KMS-11 (cell line): ENCODE measurements at regions not wholly inside any gene's neighbourhood (a gene's known extent, or its start where the extent isn't known, plus 50 kb on each side); places are given as distances from the start of the nearest gene placed in this dataset.

Source experiments
- H2AFZ ChIP-seq: fragments of 200-600 bp; sonication (generic); 2 replicates; pipeline ENCODE4 v1.6.1; 2016; ENCODE audit warnings: antibody characterized with exemption, mixed run types, low read depth
- H3K27ac ChIP-seq: fragments of 200-600 bp; sonication (generic); 2 replicates; pipeline ENCODE4 v1.6.1; 2016; ENCODE audit warnings: mild to moderate bottlenecking, mixed run types
- H3K27me3 ChIP-seq: fragments of 200-600 bp; sonication (generic); 2 replicates; pipeline ENCODE4 v1.6.1; 2017; ENCODE audit warnings: mild to moderate bottlenecking, low read depth, mixed run types, moderate library complexity; ENCODE audit not compliant: insufficient read depth
- H3K36me3 ChIP-seq: fragments of 200-600 bp; sonication (generic); 2 replicates; pipeline ENCODE4 v1.6.1; 2017; ENCODE audit warnings: mild to moderate bottlenecking, mixed run types; ENCODE audit not compliant: insufficient read depth
- H3K4me1 ChIP-seq: fragments of 200-600 bp; sonication (generic); 2 replicates; pipeline ENCODE4 v1.6.1; 2016; ENCODE audit warnings: mild to moderate bottlenecking, low read depth, mixed run types; ENCODE audit not compliant: poor library complexity, severe bottlenecking
- H3K4me2 ChIP-seq: fragments of 200-600 bp; sonication (generic); 2 replicates; pipeline ENCODE4 v1.7.0; 2016; ENCODE audit warnings: mild to moderate bottlenecking, mixed run types
- H3K4me3 ChIP-seq: fragments of 200-600 bp; sonication (generic); IDR thresholded peaks from 2 replicates; pipeline ENCODE4 v1.6.1; 2017; ENCODE audit warnings: low read depth, low read length, mixed read lengths; ENCODE audit not compliant: insufficient read depth
- H3K79me2 ChIP-seq: fragments of 200-600 bp; sonication (generic); 2 replicates; pipeline ENCODE4 v1.6.1; 2016; ENCODE audit warnings: low read depth, mixed run types; ENCODE audit not compliant: insufficient read depth
- H3K9ac ChIP-seq: fragments of 200-600 bp; sonication (generic); 2 replicates; pipeline ENCODE4 v1.6.1; 2016; ENCODE audit warnings: mild to moderate bottlenecking, mixed run types
- H4K20me1 ChIP-seq: fragments of 200-600 bp; sonication (generic); 2 replicates; pipeline ENCODE4 v1.6.1; 2016; ENCODE audit warnings: mild to moderate bottlenecking, mixed run types; ENCODE audit not compliant: insufficient read depth
- CTCF ChIP-seq: fragments of 200-600 bp; sonication (generic); conservative IDR thresholded peaks from 2 replicates; pipeline ENCODE4 v1.6.1; 2017; ENCODE audit warnings: low read depth, mild to moderate bottlenecking, antibody characterized with exemption, low read length, moderate library complexity, mixed read lengths

- Histone ChIP-seq H3K79me2 (no peaks in the 10 kb centered on the region), H3K36me3 (no peaks in the 10 kb centered on the region), H3K9ac (no peak overlapping the region), H3K4me3 (no peak overlapping the region), H3K27ac (no peak overlapping the region), H3K4me1 (no peaks in the 10 kb centered on the region), H2AFZ (no peak overlapping the region), H4K20me1 (no peaks in the 10 kb centered on the region), H3K27me3 (no peaks in the 10 kb centered on the region), H3K4me2 (no peak overlapping the region)
- TF ChIP-seq CTCF = no peak
These were observed 111.2 kb upstream of the TMEM72 start for GRCh38 chr10:44799966-44800365.

DNA sequence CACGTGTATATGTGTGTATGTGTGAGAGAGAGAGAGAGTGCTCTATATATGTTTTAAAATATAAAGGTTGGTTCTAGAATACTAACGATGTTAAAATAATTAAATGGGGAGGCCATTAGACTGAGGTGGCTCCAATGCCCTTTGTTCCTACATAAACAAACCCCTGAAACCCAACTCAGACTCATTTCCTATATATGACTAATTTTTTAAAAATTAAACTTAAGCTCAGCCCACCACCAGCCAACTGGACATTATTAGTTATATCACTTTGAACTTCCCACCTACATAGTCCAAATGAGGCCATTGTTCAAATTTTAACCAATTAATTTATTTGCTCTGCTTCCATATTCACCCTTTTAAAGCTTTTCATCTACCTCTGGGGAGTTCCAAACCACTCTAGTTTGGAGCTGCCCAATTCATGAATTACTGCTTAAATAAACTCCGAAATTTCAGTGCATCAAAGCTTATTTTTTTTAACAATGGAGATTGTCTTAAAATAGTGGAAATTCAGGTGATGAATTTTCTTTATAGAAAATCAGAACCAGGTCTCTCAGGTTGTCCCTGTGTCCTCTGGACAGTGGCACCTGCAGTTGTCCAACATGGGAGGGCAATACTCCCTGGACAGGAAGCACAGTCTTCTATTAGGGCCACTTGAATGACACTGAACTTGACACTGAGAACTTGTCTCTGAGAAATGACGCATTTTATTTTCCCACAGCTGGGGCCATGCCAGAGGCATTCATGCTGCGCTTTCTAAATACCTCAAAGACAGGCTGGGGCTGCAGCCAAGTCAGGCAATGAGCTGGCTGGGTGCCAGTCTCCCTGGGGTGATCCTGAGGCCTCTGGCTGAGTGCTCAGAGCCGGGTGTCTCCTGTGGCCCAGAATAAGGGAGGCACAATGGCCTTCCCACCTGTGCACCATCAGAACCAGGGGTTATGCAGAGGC, 109.5 kb upstream of the TMEM72 start:
- TF ChIP-seq CTCF = no peak
- Histone ChIP-seq H3K79me2 (no peaks in the 10 kb centered on the region), H3K27me3 (no peaks in the 10 kb centered on the region), H3K27ac (no peak overlapping the region), H3K36me3 (no peaks in the 10 kb centered on the region), H3K4me1 (no peaks in the 10 kb centered on the region), H2AFZ (no peak overlapping the region), H3K4me3 (no peak overlapping the region), H3K9ac (no peak overlapping the region), H4K20me1 (no peaks in the 10 kb centered on the region), H3K4me2 (no peak overlapping the region)

DNA sequence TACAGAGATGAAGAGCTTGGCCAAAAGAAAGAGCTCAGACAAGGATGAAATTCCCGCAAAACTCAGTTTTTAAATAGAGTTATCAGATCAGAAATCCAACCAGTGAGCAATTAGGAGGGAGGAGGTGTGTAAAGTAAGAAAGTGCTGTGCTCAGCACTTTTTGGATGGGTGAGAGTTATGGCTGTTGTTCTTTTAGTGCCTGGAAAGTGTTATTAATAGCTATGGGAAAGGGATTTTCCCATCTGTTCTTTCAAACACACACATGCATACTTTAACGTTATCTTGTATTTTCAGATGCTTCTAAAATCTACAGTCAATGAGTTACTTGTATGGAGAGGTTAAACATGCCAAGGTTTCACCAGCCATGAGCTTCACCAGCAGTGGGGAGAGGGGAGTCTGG, 107.3 kb upstream of the TMEM72 start:
- H3K4me2 ChIP-seq = no peak overlapping the region
- TF ChIP-seq CTCF = no peak
- no peaks in the 10 kb centered on the region; the same call in 1 of the 2 replicates for H3K36me3 ChIP-seq
- no peak overlapping the region for H3K9ac ChIP-seq
- no peaks in the 10 kb centered on the region for H3K79me2 ChIP-seq
- no peaks in the 10 kb centered on the region for H3K27me3 ChIP-seq
- no peak overlapping the region for H3K4me3 ChIP-seq
- no peaks in the 10 kb centered on the region for H4K20me1 ChIP-seq
- H3K27ac ChIP-seq = no peak overlapping the region
- H2AFZ ChIP-seq = no peak overlapping the region
- no peaks in the 10 kb centered on the region for H3K4me1 ChIP-seq

GRCh38 chr10:44804661-44805060, 106.5 kb upstream of the TMEM72 start:
- Histone ChIP-seq H3K36me3 (no peaks in the 10 kb centered on the region; the same call in 1 of the 2 replicates), H3K9ac (no peak overlapping the region), H3K27ac (no peak overlapping the region), H3K4me3 (no peak overlapping the region), H3K4me2 (no peak overlapping the region), H3K4me1 (no peaks in the 10 kb centered on the region), H2AFZ (no peak overlapping the region), H4K20me1 (no peaks in the 10 kb centered on the region), H3K27me3 (no peaks in the 10 kb centered on the region), H3K79me2 (no peaks in the 10 kb centered on the region)
- TF ChIP-seq CTCF = no peak
